ENCODE measurements at regions not wholly inside any gene's neighbourhood (a gene's known extent, or its start where the extent isn't known, plus 50 kb on each side); places are given as distances from the start of the nearest gene placed in this dataset.
"Not testable (repeated sequence)": the region's sequence is repeated elsewhere in the genome, so short reads cannot be mapped to it uniquely, and the experiment has no call there.

- H3K4me3 ChIP-seq; H3K27me3 ChIP-seq (ENCODE audit: low read depth); H3K9me3 ChIP-seq; DNase-seq (ENCODE audit: low spot score in 2 of 2); in situ Hi-C loops (cut with MboI; ENCODE audit: low sequenced_read_pairs); H3K36me3 ChIP-seq (replicated peaks); H3K4me1 ChIP-seq: not testable (repeated sequence)
Observed at GRCh38 chr18:21975954-21976353, 193.4 kb upstream of the GATA6 start.

DNA sequence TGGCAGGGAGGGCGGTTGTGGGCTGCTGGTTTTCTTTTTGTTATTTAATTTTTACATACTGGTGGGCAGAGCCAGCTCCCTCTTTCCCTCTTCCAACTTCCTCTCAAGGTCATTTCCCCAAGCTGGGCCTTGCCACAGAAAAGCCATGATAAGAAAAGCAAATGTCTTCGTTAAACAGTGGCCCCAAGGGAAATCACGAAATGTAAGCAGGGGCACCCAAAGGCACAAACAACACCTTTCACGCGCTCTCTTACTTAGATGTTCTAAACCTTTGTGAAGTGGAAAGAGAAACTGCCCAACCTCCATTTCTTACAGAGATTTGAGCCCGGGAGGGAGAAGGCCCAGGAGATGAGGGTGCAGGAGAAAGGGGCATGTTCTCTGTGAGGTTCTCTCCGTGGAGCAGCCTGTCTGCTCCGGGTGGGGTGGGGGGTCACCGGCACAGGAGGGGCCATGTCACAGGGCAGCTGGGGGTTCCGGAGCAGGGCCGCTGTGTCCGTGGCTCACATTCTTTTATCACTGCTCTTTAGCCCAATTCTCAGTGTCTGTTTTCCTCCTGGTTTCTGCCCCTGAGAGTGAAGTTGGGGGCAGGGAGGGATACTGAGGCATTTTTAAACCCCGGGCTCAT lies 190.7 kb upstream of the GATA6 start:
- Histone ChIP-seq H3K36me3 (replicated peaks) (no peaks in the 10 kb centered on the region), H3K4me1 (peaks cover 5% of the 10 kb centered on the region; the same call in 1 of the 2 replicates), H3K4me3 (no peak overlapping the region), H3K9me3 (no peaks in the 10 kb centered on the region; the same call in 1 of the 2 replicates), H3K27me3 (ENCODE audit: low read depth) (no peaks in the 10 kb centered on the region)
- in situ Hi-C loops (cut with MboI; ENCODE audit: low sequenced_read_pairs), result no loop called here
- no peak for DNase-seq (ENCODE audit: low spot score in 2 of 2)

GRCh38 chr18:21979171-21979560 lies 190.2 kb upstream of the GATA6 start:
- no peaks in the 10 kb centered on the region for H3K27me3 ChIP-seq (ENCODE audit: low read depth)
- no peak for DNase-seq (ENCODE audit: low spot score in 2 of 2)
- no peaks in the 10 kb centered on the region for H3K36me3 ChIP-seq (replicated peaks)
- H3K4me1 ChIP-seq, result peaks cover 5% of the 10 kb centered on the region; the same call in 1 of the 2 replicates
- in situ Hi-C loops (cut with MboI; ENCODE audit: low sequenced_read_pairs), result no loop called here
- H3K9me3 ChIP-seq, result no peaks in the 10 kb centered on the region; the same call in 1 of the 2 replicates
- H3K4me3 ChIP-seq, result no peak overlapping the region

DNA sequence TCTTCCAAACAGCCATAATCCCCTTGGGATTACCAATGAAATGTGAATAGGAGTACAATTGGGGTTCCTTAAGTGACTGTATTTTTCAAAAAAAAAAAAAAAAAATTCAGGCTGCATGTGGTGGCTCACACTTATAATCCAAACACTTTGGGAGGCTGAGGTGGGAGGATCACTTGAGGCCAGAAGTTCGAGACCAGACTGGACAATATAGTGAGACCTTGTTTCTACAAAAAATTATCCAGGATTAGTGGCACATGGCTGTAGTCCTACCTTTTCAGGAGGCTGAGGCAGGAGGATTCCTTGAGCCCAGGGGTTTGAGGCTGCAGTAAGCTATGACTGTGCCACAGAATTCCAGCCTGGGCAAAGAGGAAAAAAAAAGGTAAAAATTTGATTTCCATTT lies 189.6 kb upstream of the GATA6 start:
- no peaks in the 10 kb centered on the region for H3K36me3 ChIP-seq (replicated peaks)
- H3K9me3 ChIP-seq, result no peaks in the 10 kb centered on the region; the same call in 1 of the 2 replicates
- in situ Hi-C loops (cut with MboI; ENCODE audit: low sequenced_read_pairs), result no loop called here
- peaks cover 5% of the 10 kb centered on the region; the same call in 1 of the 2 replicates for H3K4me1 ChIP-seq
- no peaks in the 10 kb centered on the region for H3K27me3 ChIP-seq (ENCODE audit: low read depth)
- no peak overlapping the region for H3K4me3 ChIP-seq
- no peak for DNase-seq (ENCODE audit: low spot score in 2 of 2)

GRCh38 chr18:21980744-21981143 lies 188.6 kb upstream of the GATA6 start:
- no peaks in the 10 kb centered on the region; the same call in 1 of the 2 replicates for H3K9me3 ChIP-seq
- no peak for DNase-seq (ENCODE audit: low spot score in 2 of 2)
- in situ Hi-C loops (cut with MboI; ENCODE audit: low sequenced_read_pairs), result no loop called here
- peaks cover 5% of the 10 kb centered on the region; the same call in 1 of the 2 replicates for H3K4me1 ChIP-seq
- H3K27me3 ChIP-seq (ENCODE audit: low read depth), result no peaks in the 10 kb centered on the region
- H3K36me3 ChIP-seq (replicated peaks), result no peaks in the 10 kb centered on the region
- no peak overlapping the region for H3K4me3 ChIP-seq

DNA sequence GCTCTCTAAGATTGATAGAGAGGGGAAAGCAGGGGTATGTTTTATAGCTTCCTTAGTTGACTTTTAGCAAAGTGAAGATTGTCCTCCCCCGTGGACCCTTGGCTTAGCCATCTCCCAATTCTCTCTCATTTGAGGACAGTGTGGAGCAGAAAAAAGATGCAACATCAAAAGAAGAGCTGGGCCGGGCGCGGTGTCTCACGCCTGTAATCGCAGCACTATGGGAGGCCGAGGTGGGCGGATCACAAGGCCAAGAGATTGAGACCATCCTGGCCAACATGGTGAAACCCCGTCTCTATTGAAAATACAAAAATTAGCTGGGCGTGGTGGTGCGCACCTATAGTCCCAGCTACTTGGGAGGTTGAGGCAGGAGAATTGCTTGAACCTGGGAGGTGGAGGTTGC lies 187.9 kb upstream of the GATA6 start:
- H3K9me3 ChIP-seq; DNase-seq (ENCODE audit: low spot score in 2 of 2); in situ Hi-C loops (cut with MboI; ENCODE audit: low sequenced_read_pairs); H3K27me3 ChIP-seq (ENCODE audit: low read depth); H3K36me3 ChIP-seq (replicated peaks); H3K4me3 ChIP-seq; H3K4me1 ChIP-seq: not testable (repeated sequence)

- H3K9me3 ChIP-seq, result no peaks in the 10 kb centered on the region
- no peaks in the 10 kb centered on the region for H3K27me3 ChIP-seq (ENCODE audit: low read depth)
- no peaks in the 10 kb centered on the region for H3K36me3 ChIP-seq (replicated peaks)
- peaks cover 4% of the 10 kb centered on the region for H3K4me1 ChIP-seq
- peak in 1 of 2 experiments; percentile 22 for DNase-seq (ENCODE audit: low spot score in 2 of 2)
- in situ Hi-C loops (cut with MboI; ENCODE audit: low sequenced_read_pairs), result no loop called here
- no peak overlapping the region for H3K4me3 ChIP-seq
Observed at GRCh38 chr18:21991081-21991534, 178.3 kb upstream of the GATA6 start.

- DNase-seq (ENCODE audit: low spot score in 2 of 2), result no peak
- Histone ChIP-seq H3K9me3 (no peaks in the 10 kb centered on the region), H3K27me3 (ENCODE audit: low read depth) (no peaks in the 10 kb centered on the region), H3K4me3 (no peak overlapping the region), H3K4me1 (peaks cover 10% of the 10 kb centered on the region), H3K36me3 (replicated peaks) (no peaks in the 10 kb centered on the region)
- in situ Hi-C loops (cut with MboI; ENCODE audit: low sequenced_read_pairs), result no loop called here
Observed at GRCh38 chr18:21991886-21992285, 177.5 kb upstream of the GATA6 start.

DNA sequence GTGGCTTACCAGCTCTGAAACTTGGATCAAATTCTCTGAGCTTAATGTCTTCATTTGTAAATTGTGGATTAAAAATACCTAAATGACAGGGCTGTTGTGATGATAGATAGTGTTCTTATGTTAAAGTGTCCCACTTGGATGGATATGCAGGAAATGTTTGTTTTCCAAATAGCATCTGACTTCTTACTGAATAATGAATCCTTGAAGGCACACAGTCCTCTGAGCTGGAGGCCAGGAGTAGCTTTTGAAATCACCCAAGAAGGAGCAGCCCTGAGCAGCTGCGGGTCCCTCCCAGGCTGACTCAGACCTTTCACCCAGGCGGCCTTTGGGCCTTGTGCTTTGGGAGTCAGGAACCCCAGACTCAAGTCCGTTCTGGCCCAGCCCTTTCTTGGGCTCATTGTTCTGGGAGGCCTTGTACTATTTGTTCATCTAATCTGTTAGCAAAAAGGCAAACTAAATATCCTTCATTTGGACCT lies 173.0 kb upstream of the GATA6 start:
- no peaks in the 10 kb centered on the region for H3K36me3 ChIP-seq (replicated peaks)
- no peaks in the 10 kb centered on the region for H3K27me3 ChIP-seq (ENCODE audit: low read depth)
- in situ Hi-C loops (cut with MboI; ENCODE audit: low sequenced_read_pairs), result no loop called here
- H3K4me1 ChIP-seq, result peaks cover 10% of the 10 kb centered on the region
- H3K4me3 ChIP-seq, result no peak overlapping the region
- H3K9me3 ChIP-seq, result no peaks in the 10 kb centered on the region
- DNase-seq (ENCODE audit: low spot score in 2 of 2), result peak; percentile 11 to 17

- Histone ChIP-seq H3K4me3 (no peak overlapping the region), H3K4me1 (peaks cover 7% of the 10 kb centered on the region), H3K36me3 (replicated peaks) (no peaks in the 10 kb centered on the region), H3K9me3 (no peaks in the 10 kb centered on the region), H3K27me3 (ENCODE audit: low read depth) (no peaks in the 10 kb centered on the region)
- in situ Hi-C loops (cut with MboI; ENCODE audit: low sequenced_read_pairs), result no loop called here
- peak; percentile 27 to 54 for DNase-seq (ENCODE audit: low spot score in 2 of 2)
Observed at GRCh38 chr18:21997207-21998143, 171.9 kb upstream of the GATA6 start.

DNA sequence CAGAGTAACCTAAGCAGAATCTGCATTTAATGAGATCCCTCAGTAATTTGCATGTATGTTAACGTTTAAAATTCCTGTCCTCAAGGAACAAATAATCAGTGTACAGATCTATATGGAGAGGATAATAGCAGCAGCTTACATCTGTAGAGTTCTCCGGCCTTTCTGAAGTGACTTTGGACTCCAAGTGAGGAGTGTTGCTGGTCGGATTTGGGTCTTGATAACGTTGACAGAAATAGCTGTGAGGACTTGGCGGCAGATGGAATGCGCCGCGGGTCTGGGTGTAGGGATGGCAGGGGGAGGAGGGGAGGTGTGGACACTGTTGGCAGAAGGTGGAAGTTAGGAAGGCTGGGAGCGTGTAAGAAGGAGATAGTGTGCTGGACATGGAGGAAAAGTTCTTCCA lies 170.9 kb upstream of the GATA6 start:
- in situ Hi-C loops (cut with MboI; ENCODE audit: low sequenced_read_pairs), result no loop called here
- H3K4me3 ChIP-seq, result no peak overlapping the region
- H3K4me1 ChIP-seq, result peaks cover 7% of the 10 kb centered on the region
- no peaks in the 10 kb centered on the region for H3K9me3 ChIP-seq
- H3K36me3 ChIP-seq (replicated peaks), result no peaks in the 10 kb centered on the region
- no peaks in the 10 kb centered on the region for H3K27me3 ChIP-seq (ENCODE audit: low read depth)
- no peak for DNase-seq (ENCODE audit: low spot score in 2 of 2)

DNA sequence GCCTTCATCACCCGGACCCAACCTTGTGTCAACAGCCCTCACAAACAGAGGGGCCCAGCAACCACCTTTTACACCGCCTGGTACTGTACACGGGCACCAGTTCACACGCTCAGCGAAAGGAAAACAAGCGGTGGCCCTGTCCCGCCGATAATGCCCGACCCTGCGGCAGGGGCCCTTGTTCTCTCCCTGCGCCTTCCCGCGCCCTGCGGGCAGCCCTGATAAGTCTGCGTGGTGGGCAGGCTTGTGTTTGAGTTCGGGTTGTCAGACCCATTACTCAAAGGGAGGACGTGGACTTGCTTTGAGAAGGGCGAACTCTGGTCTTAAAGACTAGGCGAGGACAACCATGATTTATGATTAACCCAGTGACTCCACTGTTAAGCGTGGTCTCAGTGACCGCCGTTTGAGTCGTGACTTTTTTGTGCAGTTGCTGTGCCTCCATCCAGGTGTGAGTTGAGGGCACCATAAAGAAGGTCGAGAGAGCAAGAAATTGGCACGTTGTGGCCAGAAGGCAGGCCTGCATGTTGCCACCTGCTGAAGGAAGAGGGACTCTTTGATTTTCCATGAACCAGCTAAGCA lies 167.4 kb upstream of the GATA6 start:
- in situ Hi-C loops (cut with MboI; ENCODE audit: low sequenced_read_pairs), result no loop called here
- no peaks in the 10 kb centered on the region for H3K27me3 ChIP-seq (ENCODE audit: low read depth)
- no peak overlapping the region for H3K4me3 ChIP-seq
- no peak for DNase-seq (ENCODE audit: low spot score in 2 of 2)
- H3K9me3 ChIP-seq, result no peaks in the 10 kb centered on the region
- H3K36me3 ChIP-seq (replicated peaks), result no peaks in the 10 kb centered on the region
- no peaks in the 10 kb centered on the region; the same call in 1 of the 2 replicates for H3K4me1 ChIP-seq

- H3K9me3 ChIP-seq, result no peaks in the 10 kb centered on the region
- no peak overlapping the region for H3K4me3 ChIP-seq
- in situ Hi-C loops (cut with MboI; ENCODE audit: low sequenced_read_pairs), result no loop called here
- H3K4me1 ChIP-seq, result no peaks in the 10 kb centered on the region
- H3K27me3 ChIP-seq (ENCODE audit: low read depth), result no peaks in the 10 kb centered on the region
- no peaks in the 10 kb centered on the region for H3K36me3 ChIP-seq (replicated peaks)
- no peak for DNase-seq (ENCODE audit: low spot score in 2 of 2)
Observed at GRCh38 chr18:22005191-22005841, 164.1 kb upstream of the GATA6 start.

Data from HAP-1 (cell line).